ENCODE measurements at regions not wholly inside any gene's neighbourhood (a gene's known extent, or its start where the extent isn't known, plus 50 kb on each side); places are given as distances from the start of the nearest gene placed in this dataset.

DNA sequence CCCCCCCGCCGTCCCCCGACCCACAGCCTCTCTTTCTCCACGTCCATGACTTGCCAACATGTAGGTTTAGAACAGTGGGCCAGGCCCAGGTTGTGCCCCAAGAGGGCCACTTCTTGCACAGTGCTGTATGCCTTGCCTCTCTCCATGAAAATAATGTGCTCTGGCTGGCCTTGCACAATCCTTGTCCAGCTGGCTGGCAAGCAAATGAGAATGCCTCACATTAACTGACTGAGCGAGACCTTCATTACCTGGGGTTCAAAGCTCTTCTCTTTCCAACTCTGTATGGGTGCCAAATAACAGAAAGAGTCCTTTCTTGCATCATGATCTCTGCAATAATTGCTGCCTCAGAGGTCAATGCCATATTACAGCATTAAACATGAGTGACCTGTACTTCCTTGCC, 416.6 kb downstream of the FGF13 start:
- TF ChIP-seq RFX5 (IDR thresholded peaks at IDR 0.05; ENCODE audit: borderline replicate concordance, low read depth, low read length) (no peak), SRF (IDR thresholded peaks at IDR 0.05; ENCODE audit: low read depth, low read length) (no peak), KDM4A (IDR thresholded peaks at IDR 0.05; ENCODE audit: low read depth, low read length, severe bottlenecking) (no peak), POU5F1 (IDR thresholded peaks at IDR 0.05; ENCODE audit: low read depth, low read length) (no peak), YY1 (IDR thresholded peaks at IDR 0.05; ENCODE audit: low read depth, low read length) (no peak), RXRA (IDR thresholded peaks at IDR 0.05; ENCODE audit: insufficient read depth, low read depth, low read length) (no peak), TEAD4 (IDR thresholded peaks at IDR 0.05; ENCODE audit: low read depth, low read length) (no peak), KDM5A (IDR thresholded peaks at IDR 0.05; ENCODE audit: low read length) (no peak), SIX5 (IDR thresholded peaks at IDR 0.05; ENCODE audit: low read depth, low read length) (no peak)
- TF ChIP-seq, protein P1, sequence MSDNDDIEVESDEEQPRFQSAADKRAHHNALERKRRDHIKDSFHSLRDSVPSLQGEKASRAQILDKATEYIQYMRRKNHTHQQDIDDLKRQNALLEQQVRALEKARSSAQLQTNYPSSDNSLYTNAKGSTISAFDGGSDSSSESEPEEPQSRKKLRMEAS (IDR thresholded peaks at IDR 0.05), result no peak
- no peak overlapping the region for H2BK5ac ChIP-seq (ENCODE audit: low read depth, low read length)
- H2BK15ac ChIP-seq (ENCODE audit: low read length), result no peak overlapping the region
- H2BK20ac ChIP-seq (ENCODE audit: low read length), result no peak overlapping the region
- WGBS, 2 experiments (ENCODE audit: extremely low coverage in 1 of 2, insufficient coverage in 1 of 2, insufficient read length in 1 of 2, insufficient replicate concordance in 2 of 2, low coverage in 1 of 2, low lambda C conversion rate in 2 of 2, missing lambda C conversion rate in 1 of 2), result 89% methylated on average over 2 of the region's 5 CpGs; no CpG with 5 or more reads in 1 of the 2 experiments
- no peak for FAIRE-seq
- DNase-seq (ENCODE audit: low read depth in 1 of 2, low spot score in 2 of 2), result no peak
- H3K27me3 ChIP-seq (replicated peaks in 1 of 4; ENCODE audit: control insufficient read depth in 3 of 4, extremely low read depth in 1 of 4, insufficient read depth in 3 of 4, low read length in 3 of 4), result no peaks in the 10 kb centered on the region
- H3K56ac ChIP-seq (replicated peaks; ENCODE audit: insufficient read length, low read depth, low read length), result no peak overlapping the region
- H3K4me1 ChIP-seq (replicated peaks in 1 of 4; ENCODE audit: control insufficient read depth in 3 of 4, insufficient read depth in 4 of 4, low read length in 3 of 4), result no peaks in the 10 kb centered on the region
- no peak overlapping the region for H4K5ac ChIP-seq (ENCODE audit: insufficient read length, low read depth, low read length)
- H3K79me1 ChIP-seq (ENCODE audit: low read depth, low read length), result no peaks in the 10 kb centered on the region
- H3K27ac ChIP-seq (ENCODE audit: low read depth, low read length), result no peak overlapping the region
- no peak overlapping the region for H2AK5ac ChIP-seq (ENCODE audit: low read depth, low read length)
- H3K4me3 ChIP-seq (ENCODE audit: extremely low read depth in 1 of 4, insufficient read depth in 2 of 4, low read depth in 3 of 4, low read length in 4 of 4), result no peak overlapping the region
- H2BK12ac ChIP-seq (ENCODE audit: low read depth, low read length), result no peak overlapping the region
- H4K91ac ChIP-seq (replicated peaks; ENCODE audit: insufficient read length, low read length), result no peak overlapping the region
- H3K36me3 ChIP-seq (ENCODE audit: control insufficient read depth in 2 of 4, insufficient read depth in 4 of 4, low read length in 3 of 4), result no peaks in the 10 kb centered on the region
- CTCF ChIA-PET (ENCODE audit: partially characterized antibody), result no interaction called here
- H3K79me2 ChIP-seq (ENCODE audit: control insufficient read depth in 1 of 2, insufficient read depth in 2 of 2, low read length in 2 of 2), result no peaks in the 10 kb centered on the region
- POLR2A ChIA-PET (ENCODE audit: partially characterized antibody), result no interaction called here
- H3K23me2 ChIP-seq (ENCODE audit: low read depth, low read length), result no peaks in the 10 kb centered on the region
- no peak overlapping the region for H3K18ac ChIP-seq (ENCODE audit: extremely low read depth, low read length)
- no peak overlapping the region for H3K14ac ChIP-seq (ENCODE audit: insufficient read length)
- H4K8ac ChIP-seq (ENCODE audit: extremely low read depth, insufficient read depth, low read length), result no peak overlapping the region
- no peak overlapping the region for H3K4ac ChIP-seq (replicated peaks; ENCODE audit: insufficient read length, low read depth, low read length)
- no peaks in the 10 kb centered on the region for H4K20me1 ChIP-seq (replicated peaks in 1 of 2; ENCODE audit: control insufficient read depth in 1 of 2, insufficient read depth in 2 of 2, low read length in 2 of 2)
- no peak overlapping the region for H3K9ac ChIP-seq (replicated peaks in 1 of 4; ENCODE audit: extremely low read depth in 1 of 4, low read depth in 3 of 4, low read length in 3 of 4)
- H2BK120ac ChIP-seq (replicated peaks; ENCODE audit: low read depth, low read length), result no peak overlapping the region
- H2AFZ ChIP-seq (ENCODE audit: low read length), result no peak overlapping the region
- no peak overlapping the region for H3K4me2 ChIP-seq (ENCODE audit: insufficient read depth in 1 of 2, low read depth in 2 of 2, low read length in 2 of 2)
- H3K23ac ChIP-seq (ENCODE audit: insufficient read length), result no peak overlapping the region
- H3K9me3 ChIP-seq (ENCODE audit: insufficient read depth in 2 of 2, low read depth in 1 of 2, low read length in 1 of 2), result no peaks in the 10 kb centered on the region
